Bone marrow (tissue), 2 donors: ENCODE measurements at regions not wholly inside any gene's neighbourhood (a gene's known extent, or its start where the extent isn't known, plus 50 kb on each side); places are given as distances from the start of the nearest gene placed in this dataset.
"Not testable (repeated sequence)": the region's sequence is repeated elsewhere in the genome, so short reads cannot be mapped to it uniquely, and the experiment has no call there.

Source experiments
- DNase-seq, 2 donors: peaks; one replicate each; lab custom pipeline; 2025; lab: John Stamatoyannopoulos, UW

DNA sequence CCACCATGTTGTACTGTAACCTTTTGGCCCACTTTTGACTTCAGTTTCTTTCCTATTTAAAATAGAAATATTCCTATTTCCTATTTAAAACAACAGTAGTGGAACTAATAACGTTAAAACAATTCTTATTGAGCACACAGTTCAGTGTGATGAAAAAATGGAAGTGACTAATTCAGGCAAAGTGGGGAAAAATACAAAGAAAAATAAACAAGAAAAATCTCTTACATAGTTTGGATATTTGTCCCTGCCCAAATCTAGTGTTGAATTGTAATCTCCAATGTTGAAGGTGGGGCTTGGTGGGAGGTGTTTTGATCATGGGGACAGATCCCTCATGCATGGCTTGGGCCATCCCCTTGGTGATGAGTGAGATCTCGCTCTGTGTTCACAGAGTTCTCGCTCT lies 198.1 kb upstream of the CPHXL start:
- DNase-seq = no peak

DNA sequence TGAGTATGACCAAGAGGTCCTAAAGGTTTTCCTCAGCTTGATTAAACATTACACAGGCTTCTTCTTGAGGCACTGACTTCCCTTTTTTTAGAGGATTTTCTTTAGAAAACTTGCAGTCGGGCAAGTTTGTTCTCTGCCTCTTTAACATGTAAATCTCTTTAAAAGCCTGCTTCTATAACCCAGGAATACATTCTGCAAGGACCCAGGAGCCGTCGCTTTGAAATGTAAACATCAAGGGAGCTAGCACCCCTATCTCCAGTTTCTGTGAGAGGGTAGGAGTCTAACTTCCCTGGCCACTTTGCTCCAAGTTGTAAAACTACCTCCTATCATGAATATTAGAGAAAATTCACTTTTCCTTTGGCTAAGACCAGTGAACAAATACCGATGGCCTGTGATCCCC lies 201.5 kb upstream of the CPHXL start:
- DNase-seq = no peak

DNA sequence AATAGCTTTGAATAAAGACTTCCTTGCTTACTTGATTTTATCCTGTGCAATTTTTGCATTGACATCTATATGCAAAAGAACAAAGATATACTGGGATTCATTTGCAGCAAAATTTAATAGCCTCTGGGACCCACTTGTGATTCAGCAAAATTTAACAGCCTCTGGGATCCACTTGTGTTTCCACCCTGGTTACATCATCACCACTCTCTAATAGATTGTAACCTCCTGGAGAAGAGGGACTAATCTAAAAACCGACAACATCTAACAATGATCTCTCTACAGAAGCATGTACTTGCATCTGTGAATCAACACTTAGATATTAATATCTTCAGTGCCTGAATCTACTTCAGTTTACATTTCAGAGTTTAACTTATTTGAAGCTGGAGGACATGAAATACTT lies 202.0 kb upstream of the CPHXL start:
- no peak for DNase-seq

DNA sequence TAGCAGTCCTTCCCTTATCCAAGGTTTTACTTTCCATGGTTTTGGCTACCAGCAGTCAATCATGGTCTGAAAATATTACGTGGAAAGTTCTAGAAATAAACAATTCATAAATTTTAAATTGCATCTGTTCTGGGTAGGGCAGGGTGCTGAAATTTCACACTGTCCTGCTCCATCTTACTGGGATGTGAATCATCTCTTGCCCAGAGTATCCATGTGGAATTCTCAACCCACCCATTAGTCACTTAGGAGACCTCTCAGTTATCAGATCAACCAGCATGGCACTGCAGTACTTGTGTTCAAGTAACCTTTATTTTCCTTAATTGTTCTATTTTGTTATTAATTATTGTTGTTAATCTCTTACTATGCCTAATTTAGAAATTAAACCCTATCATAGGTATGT lies 202.8 kb upstream of the CPHXL start:
- DNase-seq = no peak

DNA sequence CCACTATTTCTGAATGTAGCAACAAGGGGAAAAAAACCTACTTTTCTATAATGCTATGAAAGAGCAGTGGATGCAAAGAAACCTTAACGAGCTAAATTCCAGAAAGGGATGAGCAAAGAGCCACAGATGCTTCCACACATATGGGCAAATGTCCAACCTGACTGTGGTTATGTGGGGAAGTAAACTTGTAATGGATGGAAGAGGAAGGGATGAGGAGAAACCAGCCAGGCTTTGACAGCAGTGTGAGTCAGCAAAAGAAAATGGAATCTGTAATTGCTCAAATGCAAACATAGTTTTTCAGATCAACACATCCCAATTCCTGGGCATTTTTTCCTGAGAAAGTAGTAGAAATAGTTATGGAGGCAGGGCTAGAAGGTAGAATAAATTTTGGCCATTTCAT lies 204.8 kb upstream of the CPHXL start:
- DNase-seq = no peak

DNA sequence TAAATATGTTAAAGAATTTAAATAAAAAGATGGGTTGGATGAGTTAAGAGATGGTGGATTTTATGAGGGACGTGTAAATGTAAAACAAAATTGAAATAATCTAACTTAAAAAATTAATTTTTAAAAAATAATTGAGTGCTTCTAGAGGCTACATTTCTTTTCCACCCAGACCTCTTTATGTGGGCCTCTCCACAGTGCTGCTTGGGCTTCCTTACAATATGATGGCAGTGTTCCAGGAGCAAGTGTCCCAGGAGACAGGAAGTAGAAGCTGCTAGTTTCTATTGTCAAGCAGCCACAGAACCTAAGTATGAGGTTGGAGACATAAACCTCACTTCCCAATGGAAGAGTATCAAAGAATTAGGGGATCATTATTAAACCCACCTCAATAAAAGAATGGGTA lies 205.7 kb upstream of the CPHXL start:
- no peak for DNase-seq

DNA sequence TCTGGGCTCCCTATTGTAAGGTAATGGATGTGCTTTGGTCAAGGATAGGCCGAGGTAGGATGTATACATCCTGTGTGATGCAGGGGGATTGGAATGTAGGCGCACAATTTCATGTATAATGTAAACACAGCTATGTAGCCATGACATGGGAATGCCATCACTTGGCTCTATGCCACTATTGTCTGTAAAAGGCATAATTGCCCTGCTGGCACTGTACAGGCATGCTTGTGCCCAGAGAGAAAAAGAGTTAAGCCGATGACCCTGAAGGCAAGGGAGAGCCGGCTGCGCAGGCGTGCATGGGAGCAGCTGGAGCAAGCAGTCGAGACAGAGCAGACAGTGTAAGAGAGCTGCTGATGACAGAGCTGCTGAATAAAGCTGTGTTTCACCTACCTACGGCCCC lies 212.5 kb upstream of the CPHXL start:
- DNase-seq = no peak

DNA sequence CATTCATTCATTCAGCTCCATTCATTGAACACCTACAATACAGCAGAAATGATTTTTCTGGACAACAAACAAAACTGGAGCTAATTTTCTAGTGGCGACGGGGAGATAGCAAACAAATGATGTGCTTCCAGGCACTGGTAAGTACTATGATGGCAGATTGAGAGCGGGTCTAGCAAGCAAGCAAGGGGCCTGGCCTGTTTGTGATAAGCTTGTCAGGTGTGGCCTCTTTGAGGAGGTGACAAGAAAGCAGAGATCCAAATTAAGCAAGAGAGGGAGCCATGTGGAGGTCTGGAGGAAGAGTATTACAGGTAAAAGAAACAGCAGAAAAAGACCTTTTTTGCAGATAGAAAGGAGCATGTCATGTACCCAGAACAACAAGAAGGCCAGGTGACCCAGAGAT lies 216.1 kb upstream of the CPHXL start:
- no peak for DNase-seq

DNA sequence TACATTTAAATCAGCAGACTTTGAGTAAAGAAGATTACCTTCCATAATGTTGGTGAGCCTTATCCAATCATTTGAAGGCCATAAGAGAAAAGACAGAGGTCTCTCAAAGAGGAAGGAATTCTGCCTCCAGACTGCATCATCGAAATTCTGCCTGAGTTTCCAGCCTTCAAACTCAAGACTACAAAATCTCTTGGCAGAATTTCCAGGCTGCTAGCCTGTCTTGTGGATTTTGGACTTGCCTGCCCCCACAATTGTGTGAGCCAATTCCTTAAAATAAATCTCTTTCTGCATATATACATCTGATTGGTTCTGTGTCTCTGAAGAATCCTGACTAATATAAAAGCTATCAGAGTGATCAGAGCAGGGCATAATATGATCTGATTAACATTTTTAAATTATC lies 216.6 kb upstream of the CPHXL start:
- DNase-seq = no peak

DNA sequence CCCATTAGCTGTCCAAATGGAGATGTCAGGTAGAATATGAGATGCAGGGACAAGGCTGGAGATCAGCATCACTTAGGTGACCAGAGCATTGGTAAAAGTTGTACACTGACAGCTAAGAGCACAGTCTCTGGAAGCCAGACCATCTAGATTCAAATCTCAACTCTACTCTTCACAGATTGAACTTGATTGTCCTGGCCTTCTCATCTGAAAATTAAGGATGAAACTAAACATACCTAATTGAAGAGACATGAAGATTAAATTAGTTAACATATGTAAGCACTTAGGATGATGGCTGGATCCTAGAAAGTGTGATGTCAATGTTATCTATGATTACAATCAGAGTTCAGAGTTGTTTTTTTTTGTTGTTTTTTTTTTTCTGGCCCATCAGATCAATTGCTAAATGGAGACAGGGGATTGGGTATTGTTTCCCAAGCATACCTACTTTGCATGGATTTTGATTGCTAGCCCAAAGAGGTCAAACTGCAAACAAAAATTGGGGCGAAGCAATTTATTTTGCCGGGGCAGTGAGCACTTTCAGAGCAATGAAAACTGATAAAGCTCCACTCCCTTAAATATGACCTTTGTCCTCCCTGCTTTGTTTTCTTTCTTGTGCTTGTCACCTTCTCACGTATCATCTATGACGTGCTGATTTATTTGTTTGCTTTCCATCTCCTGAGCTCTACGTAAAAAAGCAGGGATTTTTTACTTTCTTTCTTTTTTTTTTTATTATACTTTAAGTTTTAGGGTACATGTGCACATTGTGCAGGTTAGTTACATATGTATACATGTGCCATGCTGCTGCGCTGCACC lies 217.6 kb upstream of the CPHXL start:
- DNase-seq = no peak

DNA sequence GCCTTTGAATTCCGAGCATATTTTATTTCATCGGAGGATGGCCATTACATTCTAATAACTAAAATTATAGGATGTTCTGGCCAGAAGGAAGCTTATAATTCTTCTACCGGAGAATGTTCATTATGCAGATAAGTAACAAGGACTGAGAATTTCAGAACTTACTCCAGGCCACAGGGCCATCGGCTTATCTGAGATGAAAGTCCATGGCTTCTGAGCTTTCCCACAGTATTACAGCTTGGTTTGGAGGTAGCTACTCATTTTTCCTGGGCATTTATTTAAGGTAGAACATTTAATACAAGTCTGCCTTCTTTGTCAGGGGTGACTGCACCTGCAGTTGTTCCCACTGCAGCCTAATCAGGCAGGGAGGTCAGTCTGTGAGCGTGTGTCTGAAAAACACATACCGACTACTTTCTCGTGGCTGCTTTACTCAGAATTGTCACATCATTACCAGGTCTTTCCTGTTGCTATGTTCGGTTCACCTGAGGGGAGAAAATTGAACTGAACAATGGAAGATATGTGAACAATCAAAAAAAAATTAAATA lies 219.7 kb upstream of the CPHXL start:
- DNase-seq = no peak

DNA sequence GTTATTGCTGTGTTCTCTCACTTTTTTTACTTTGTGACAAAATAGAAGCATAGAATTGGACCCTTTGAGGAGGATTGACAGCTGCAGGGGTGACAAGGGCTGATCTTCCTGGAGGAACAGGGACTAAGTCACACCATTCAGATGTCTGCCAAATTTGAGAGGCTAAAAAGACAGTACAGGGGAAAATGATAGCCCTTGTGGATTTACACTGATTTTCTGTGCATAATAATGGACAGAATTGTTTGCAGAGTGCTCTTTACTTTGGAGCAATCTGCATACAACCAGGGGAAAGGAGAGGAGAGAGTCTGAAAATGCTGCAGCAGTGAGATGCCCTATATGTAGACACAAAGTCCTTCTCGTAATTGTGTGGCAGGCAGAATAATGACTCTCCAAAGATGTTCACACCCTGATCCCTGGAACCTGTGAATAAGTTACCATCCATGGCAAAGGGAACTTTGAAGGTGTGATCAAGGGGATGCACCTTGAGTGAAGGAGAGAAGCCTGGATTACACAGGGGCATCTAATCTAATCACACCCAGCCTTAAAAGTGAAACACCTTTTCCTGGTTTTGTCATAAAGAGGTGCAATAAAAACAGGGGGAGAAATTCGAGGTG lies 221.4 kb upstream of the CPHXL start:
- no peak for DNase-seq

DNA sequence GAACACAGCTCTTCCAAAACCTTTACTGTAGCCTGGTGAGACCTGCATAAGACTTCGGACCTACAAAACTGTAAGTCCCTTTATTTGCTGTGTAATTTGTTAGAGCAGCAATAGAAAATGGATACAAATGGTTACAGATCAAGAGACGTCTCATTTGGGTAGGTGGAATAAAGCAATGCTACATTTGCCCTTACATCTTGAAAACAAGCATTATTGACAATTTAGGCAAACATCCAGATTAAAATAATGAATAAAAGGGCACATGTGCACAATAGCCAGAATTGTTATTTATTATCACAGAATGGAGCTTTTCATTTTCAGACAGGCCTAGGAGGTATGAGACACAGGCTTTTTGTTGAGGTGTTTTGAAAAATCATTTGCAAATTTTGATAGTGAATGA lies 222.2 kb upstream of the CPHXL start:
- no peak for DNase-seq

DNA sequence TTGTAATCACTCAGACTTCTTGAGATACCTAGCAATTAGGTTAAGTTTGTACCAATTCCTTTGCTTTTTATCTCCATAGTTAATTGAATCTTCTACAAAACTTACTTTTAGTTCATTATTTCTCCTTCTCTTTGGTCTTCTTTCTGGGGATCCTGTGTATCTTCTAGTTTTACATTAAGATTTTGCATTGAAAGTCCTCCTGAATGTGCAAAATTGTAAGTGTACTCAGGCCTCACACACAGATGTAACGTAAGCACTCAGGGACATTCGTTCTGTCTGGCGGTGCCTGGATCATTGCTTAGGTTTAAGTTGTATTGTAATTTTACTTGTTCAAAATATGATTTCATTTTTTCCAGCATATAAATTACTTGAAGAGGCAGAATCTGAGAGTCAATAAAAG lies 222.6 kb upstream of the CPHXL start:
- DNase-seq = no peak

DNA sequence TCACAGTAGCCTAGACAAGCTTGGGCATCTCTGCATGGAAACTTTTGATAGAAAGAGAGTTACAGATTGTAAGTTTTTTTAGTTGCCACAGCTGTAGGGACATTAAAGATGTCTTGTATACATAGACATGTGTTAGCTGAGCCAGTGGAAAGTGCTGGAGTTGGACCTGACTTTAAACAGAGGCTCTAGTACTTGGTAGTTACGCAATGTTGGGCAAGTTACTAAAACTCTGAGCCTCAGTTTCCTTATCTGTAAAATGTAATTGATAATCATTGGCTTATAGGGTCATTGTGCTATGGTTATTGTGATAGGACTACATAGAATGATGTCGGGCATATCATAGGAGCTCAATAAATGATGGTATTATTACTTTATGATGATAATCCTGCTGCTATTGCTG lies 225.8 kb upstream of the CPHXL start:
- no peak for DNase-seq

DNA sequence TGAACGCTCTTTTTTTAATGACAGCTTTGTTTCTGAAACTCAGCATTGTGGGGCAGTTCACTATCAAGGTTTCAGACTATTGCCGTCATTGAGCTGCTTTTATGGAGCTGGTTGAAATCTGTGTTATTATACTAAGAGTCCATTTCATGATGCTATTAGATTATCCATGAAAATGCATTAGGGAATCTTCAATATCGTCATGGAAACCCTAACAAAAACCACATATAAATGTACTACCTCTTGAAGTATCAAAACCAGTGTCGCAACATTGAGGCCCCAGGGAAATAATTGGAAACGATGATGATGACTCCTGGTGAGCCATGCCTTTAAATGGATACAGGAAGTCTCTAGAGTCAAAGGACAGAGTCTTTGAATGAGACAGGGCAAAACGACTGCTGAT lies 231.6 kb upstream of the CPHXL start:
- no peak for DNase-seq

DNA sequence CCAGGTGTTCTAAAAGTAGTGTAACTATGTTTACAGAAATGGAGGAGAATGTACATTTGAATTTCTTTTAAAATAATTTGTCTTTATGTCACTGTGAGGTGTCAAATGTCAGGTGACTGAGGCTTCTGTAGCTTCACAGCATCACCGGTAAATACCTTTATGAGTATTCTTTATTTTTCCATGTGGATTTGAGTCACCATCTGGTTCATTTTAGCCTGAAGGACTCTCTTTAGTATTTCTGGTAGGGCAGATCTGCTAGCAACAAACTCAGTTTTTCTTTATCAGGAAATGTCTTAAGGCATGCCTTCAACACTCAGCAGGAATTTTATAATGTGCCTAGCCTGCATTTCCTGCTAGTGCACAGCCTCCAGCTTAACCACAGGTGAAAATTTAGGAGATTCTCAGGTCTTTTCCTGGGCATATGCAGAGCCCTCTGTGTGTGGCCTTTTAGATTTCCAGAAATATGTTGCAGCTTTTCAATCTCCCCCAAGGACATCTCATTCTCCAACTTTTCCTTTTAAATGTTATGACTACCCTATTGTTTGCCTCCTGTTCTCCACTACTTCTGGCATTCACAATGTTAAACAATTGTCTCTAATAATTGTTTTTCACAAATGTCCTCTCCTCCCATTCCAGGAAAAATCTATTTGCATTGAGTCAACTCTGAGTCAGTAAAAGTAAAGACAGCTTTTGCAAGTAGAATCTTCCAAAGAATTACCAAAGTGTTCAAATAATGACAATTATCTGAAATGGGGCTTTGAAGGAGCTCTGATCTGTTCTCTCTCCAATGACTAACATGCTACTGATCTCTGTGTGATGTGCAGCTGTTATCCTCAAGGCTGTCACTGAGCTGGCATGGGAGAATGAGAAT lies 239.4 kb upstream of the CPHXL start:
- no peak for DNase-seq

DNA sequence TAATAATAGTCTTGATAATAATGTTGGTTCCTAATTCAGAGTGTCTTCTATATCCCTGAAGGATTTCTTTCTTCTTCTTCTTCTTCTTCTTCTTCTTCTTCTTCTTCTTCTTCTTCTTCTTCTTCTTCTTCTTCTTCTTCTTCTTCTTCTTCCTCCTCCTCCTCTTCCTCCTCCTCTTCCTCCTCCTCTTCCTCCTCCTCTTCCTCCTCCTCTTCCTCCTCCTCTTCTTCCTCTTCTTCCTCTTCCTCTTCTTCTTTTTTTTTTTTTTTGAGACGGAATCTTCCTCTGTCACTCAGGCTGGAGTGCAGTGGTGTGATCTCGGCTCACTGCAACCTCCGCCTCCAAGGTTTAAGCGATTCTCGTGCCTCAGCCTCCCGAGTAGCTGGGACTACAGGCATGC lies 242.8 kb upstream of the CPHXL start:
- not testable (repeated sequence) for DNase-seq

DNA sequence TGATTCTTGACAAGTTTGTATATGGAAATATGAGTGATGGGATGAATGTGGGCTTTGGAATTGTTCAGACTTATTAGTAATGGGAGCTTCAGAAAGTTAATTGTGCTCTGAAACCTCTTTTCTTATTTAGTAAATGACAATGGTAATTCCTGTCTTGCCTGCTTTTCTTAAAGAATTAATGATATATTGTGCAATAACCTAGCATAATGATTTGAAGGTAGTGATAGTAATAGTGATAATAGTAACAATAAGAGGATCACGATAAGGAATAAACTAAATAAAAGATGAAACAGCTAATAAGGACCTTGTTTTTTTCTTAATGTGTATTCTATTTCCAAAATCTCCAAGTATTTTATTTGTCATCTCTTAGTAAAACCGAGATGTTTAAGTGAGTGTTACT lies 245.0 kb upstream of the CPHXL start:
- DNase-seq = no peak

DNA sequence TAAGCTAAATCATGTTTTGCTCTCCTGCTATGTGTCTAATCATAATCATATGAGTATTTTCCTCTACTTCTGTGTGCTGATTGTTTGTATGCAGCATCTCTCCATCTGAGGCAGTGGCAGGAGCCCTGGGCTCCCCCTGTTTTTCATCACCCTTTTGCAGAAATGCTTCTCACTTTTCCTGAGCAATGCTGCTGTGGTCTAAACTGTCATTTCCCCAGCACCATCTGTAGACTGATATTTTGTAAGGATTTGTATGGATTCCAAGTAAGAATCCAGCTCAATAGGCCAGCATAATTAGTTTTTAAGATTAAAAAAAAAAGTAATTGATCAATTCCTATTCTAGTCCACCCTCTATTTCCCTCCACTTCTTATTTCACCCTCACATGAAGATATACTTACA lies 257.0 kb upstream of the CPHXL start:
- no peak for DNase-seq

DNA sequence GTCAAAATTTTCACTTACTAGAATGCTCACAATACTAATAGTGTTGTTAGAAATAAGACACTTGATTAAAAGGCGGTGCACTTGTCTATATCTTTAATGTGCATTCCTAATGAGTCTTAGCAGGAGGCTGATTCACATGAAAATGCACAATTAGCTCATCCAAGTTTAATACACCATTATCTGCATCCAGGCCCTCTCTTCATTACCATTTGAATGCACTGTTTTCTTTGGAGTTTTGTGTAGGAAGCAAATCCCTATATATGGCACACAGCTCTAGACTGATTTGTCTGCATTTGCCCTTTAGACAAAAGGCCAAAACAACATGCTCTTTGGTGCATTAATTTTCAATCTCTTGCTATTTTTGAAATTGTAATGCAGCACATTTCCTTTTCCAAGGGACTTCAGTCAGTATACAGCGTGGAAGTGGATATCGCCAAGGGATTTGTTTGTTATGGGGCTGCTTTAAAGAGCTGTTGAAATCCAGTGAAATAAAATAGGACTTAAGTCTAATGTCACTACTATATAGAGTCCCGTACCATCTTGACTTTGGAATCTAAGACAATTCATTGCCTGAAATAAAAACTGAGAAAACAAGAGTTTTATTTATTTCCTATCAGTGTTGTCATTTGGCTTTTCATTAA lies 257.6 kb upstream of the CPHXL start:
- DNase-seq = no peak

DNA sequence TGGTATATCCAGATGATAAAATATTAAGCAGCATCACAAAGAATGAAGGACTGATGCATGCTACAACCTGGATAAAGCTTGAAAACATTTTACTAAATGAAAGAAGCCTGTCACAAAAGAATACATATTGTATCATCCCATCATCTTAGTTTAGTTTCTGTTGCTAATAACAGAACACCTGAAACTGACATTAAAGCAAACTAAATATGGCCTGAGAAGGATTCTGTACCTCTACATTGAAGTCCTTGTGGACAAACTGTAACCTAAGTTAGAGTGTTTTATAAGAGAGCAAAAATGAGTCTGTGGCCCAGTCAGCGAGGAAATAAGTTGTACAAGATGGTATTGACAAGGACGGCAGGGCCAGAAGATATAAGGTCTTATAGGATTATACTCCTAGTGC lies 261.0 kb upstream of the CPHXL start:
- DNase-seq = no peak
